PC-3 (cell line): ENCODE measurements at regions not wholly inside any gene's neighbourhood (a gene's known extent, or its start where the extent isn't known, plus 50 kb on each side); places are given as distances from the start of the nearest gene placed in this dataset.

Experiments
- ATAC-seq: fragments of 200-7000 bp; cut with Tn5 transposase; 2 replicates; pipeline ENCODE4 v1.9.1; 2020; ENCODE audit warnings: mild to moderate bottlenecking, moderate library complexity
- BruUV-seq: library from RNA; stranded (reverse); fragments of 400-500 nt; replicated peaks from 2 replicates; lab custom pipeline; 2021; lab: Mats Ljungman, UMichigan
- CTCF ChIA-PET: fragments of 300-600 bp; sonication (Branson Sonifier 250); formaldehyde crosslinking; loops from one replicate; lab custom pipeline; 2022; ENCODE audit warnings: antibody characterized with exemption; lab: Charles Lee
- POLR2A ChIA-PET: fragments of 300-600 bp; sonication (Branson Sonifier 250); formaldehyde crosslinking; loops from one replicate; lab custom pipeline; 2022; ENCODE audit warnings: antibody characterized with exemption; ENCODE audit not compliant: unreplicated experiment; lab: Charles Lee
- DNase-seq: peaks from one replicate; pipeline ENCODE4 v3.0.0-alpha.2; 2015
- H2AFZ ChIP-seq: fragments of 300-600 bp; sonication (generic); 2 replicates; pipeline ENCODE4 v1.6.0; 2016; ENCODE audit warnings: antibody characterized with exemption, low read length
- H3F3A ChIP-seq: fragments of 300-600 bp; sonication (generic); one replicate; pipeline ENCODE4 v1.6.0; 2017; ENCODE audit warnings: antibody characterized with exemption, low read length, control low read depth, mild to moderate bottlenecking; ENCODE audit not compliant: unreplicated experiment
- H3K27ac ChIP-seq: fragments of 300-600 bp; sonication (generic); 2 replicates; pipeline ENCODE4 v1.5.1; 2016; ENCODE audit warnings: mild to moderate bottlenecking, low read length
- H3K27me3 ChIP-seq: fragments of 300-600 bp; sonication (generic); 2 replicates; pipeline ENCODE4 v1.6.1; 2016; ENCODE audit warnings: low read length, mixed read lengths
- H3K36me3 ChIP-seq: fragments of 300-600 bp; sonication (generic); 2 replicates; pipeline ENCODE4 v1.6.1; 2016; ENCODE audit warnings: low read depth, mixed run types, low read length, mixed read lengths
- H3K4me1 ChIP-seq: fragments of 300-600 bp; sonication (generic); 2 replicates; pipeline ENCODE4 v1.5.1; 2016; ENCODE audit warnings: low read length; ENCODE audit not compliant: insufficient read depth
- H3K4me2 ChIP-seq: fragments of 300-600 bp; sonication (generic); 2 replicates; pipeline ENCODE4 v1.6.0; 2016; ENCODE audit warnings: low read length
- H3K4me3 ChIP-seq: fragments of 300-600 bp; sonication (generic); 2 replicates; pipeline ENCODE4 v1.5.1; 2016; ENCODE audit warnings: mild to moderate bottlenecking, low read length, mixed read lengths
- H3K79me2 ChIP-seq: fragments of 300-600 bp; sonication (generic); 2 replicates; pipeline ENCODE4 v1.6.1; 2017; ENCODE audit warnings: low read length, mixed read lengths
- H3K9ac ChIP-seq: fragments of 300-600 bp; sonication (generic); 2 replicates; pipeline ENCODE4 v1.6.0; 2016; ENCODE audit warnings: mild to moderate bottlenecking, low read length
- H3K9me2 ChIP-seq: fragments of 300-600 bp; sonication (generic); replicated peaks from 2 replicates; pipeline ENCODE4 v1.6.1; 2016; ENCODE audit warnings: mixed run types, low read length, mixed read lengths
- H3K9me3 ChIP-seq: fragments of 300-600 bp; sonication (generic); 2 replicates; pipeline ENCODE4 v1.6.1; 2016; ENCODE audit warnings: low read length, mixed read lengths
- H4K20me1 ChIP-seq: fragments of 300-600 bp; sonication (generic); 2 replicates; pipeline ENCODE4 v1.6.1; 2016; ENCODE audit warnings: low read length, mixed read lengths
- CTCF ChIP-seq: fragments of 300-600 bp; sonication (generic); conservative IDR thresholded peaks from 2 replicates; pipeline ENCODE4 v1.5.1; 2017; ENCODE audit warnings: antibody characterized with exemption, low read depth, mild to moderate bottlenecking, low read length
- EZH2 ChIP-seq: fragments of 300-600 bp; sonication (generic); IDR thresholded peaks from one replicate; pipeline ENCODE4 v1.6.1; 2017; ENCODE audit warnings: antibody characterized with exemption, mild to moderate bottlenecking, low read length; ENCODE audit not compliant: unreplicated experiment
- EZH2phosphoT487 ChIP-seq: fragments of 300-600 bp; sonication (generic); IDR thresholded peaks from 2 replicates; pipeline ENCODE4 v1.6.1; 2018; ENCODE audit warnings: mild to moderate bottlenecking, antibody characterized with exemption, low read length, borderline replicate concordance
- intact Hi-C: fragments of 100-400 bp; cut with micrococcal nuclease; formaldehyde crosslinking; loops from 2 replicates; pipeline ENCODE4 v1.9.0; 2023

- Histone ChIP-seq H4K20me1 (no peaks in the 10 kb centered on the region), H3F3A (no peaks in the 10 kb centered on the region), H3K4me3 (no peak overlapping the region), H2AFZ (no peak overlapping the region), H3K9me2 (no peaks in the 10 kb centered on the region), H3K27me3 (no peaks in the 10 kb centered on the region), H3K27ac (no peak overlapping the region), H3K4me2 (no peak overlapping the region), H3K36me3 (no peaks in the 10 kb centered on the region), H3K4me1 (no peaks in the 10 kb centered on the region), H3K79me2 (no peaks in the 10 kb centered on the region), H3K9me3 (no peaks in the 10 kb centered on the region), H3K9ac (no peak overlapping the region)
- BruUV-seq, result no TSS peak
- DNase-seq, result peak; percentile 6
- no peak for ATAC-seq
- ChIA-PET POLR2A (no interaction called here), CTCF (no interaction called here)
- peak; percentile 33; the same call in 1 of the 2 replicates for TF ChIP-seq CTCF
- no peak for TF ChIP-seq EZH2
- no peak for TF ChIP-seq EZH2phosphoT487
- intact Hi-C loops, result no loop called here
Measured at GRCh38 chr4:92091335-92091734, 212.4 kb upstream of the GRID2 start.

DNA sequence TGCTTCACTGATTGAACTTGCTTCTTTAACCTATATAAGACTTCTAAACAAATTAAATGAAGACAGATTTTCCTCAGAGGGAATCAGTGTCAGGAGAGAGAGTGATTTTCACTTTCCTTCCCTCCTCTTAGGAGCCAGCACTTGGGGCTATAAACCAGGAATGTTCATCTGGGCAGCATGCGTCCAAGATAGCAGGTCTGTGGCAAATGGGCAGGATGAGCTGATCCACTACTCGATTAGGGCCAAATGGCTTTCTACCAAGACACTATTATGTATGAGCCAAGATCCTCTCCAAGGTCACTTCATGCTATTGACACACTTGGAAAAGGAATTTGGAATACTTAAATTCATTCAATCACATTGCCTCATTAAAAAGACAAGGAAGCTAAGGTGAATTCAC is 203.9 kb upstream of the GRID2 start:
- Histone ChIP-seq H3K79me2 (no peaks in the 10 kb centered on the region), H2AFZ (no peak overlapping the region), H3K27ac (no peak overlapping the region), H3K9me2 (no peaks in the 10 kb centered on the region), H4K20me1 (no peaks in the 10 kb centered on the region), H3K27me3 (no peaks in the 10 kb centered on the region), H3K9ac (no peak overlapping the region), H3K4me1 (peaks cover 19% of the 10 kb centered on the region), H3K36me3 (no peaks in the 10 kb centered on the region), H3K9me3 (no peaks in the 10 kb centered on the region), H3K4me3 (no peak overlapping the region), H3F3A (no peaks in the 10 kb centered on the region), H3K4me2 (no peak overlapping the region)
- ChIA-PET CTCF (no interaction called here), POLR2A (no interaction called here)
- intact Hi-C loops, result loop anchor here (2.0 to 5.0 kb wide), 2 partner anchors 132 to 273 kb away; no protein-coding TSS in a partner anchor
- BruUV-seq, result no TSS peak
- ATAC-seq (no peak), DNase-seq (no peak)
- no peak for TF ChIP-seq CTCF
- no peak for TF ChIP-seq EZH2
- TF ChIP-seq EZH2phosphoT487, result no peak

GRCh38 chr4:92100975-92101374 is 202.8 kb upstream of the GRID2 start:
- Histone ChIP-seq H2AFZ (no peak overlapping the region), H3F3A (no peaks in the 10 kb centered on the region), H3K79me2 (no peaks in the 10 kb centered on the region), H3K9me2 (no peaks in the 10 kb centered on the region), H3K27ac (peak overlapping the region; percentile 77; the same call in 1 of the 2 replicates), H3K27me3 (no peaks in the 10 kb centered on the region), H3K36me3 (no peaks in the 10 kb centered on the region), H4K20me1 (no peaks in the 10 kb centered on the region), H3K4me1 (peaks cover 19% of the 10 kb centered on the region), H3K4me3 (no peak overlapping the region), H3K9ac (no peak overlapping the region), H3K9me3 (no peaks in the 10 kb centered on the region), H3K4me2 (peak overlapping the region; percentile 64)
- ChIA-PET CTCF (no interaction called here), POLR2A (no interaction called here)
- BruUV-seq, result no TSS peak
- DNase-seq, result peak; percentile 30
- peak; percentile 54 for ATAC-seq
- intact Hi-C loops, result loop anchor here (2.0 to 5.0 kb wide), 2 partner anchors 131 to 274 kb away; no protein-coding TSS in a partner anchor
- no peak for TF ChIP-seq EZH2phosphoT487
